Natural killer cell (primary cell): ENCODE measurements at regions not wholly inside any gene's neighbourhood (a gene's known extent, or its start where the extent isn't known, plus 50 kb on each side); places are given as distances from the start of the nearest gene placed in this dataset.

ENCODE experiments used
- ATAC-seq, 3 donors: fragments of 150-1000 bp in 2 of 3; fragments of 200-7000 bp in 1 of 3; cut with Tn5 transposase; 1 replicate in 1 of 3; 2 replicates in 2 of 3; pipeline ENCODE4 v1.10.0; 2021; ENCODE audit warnings: mild to moderate bottlenecking in 2 of 3, moderate library complexity in 2 of 3
- DNase-seq, 2 donors: peaks; one replicate each; pipeline versions ENCODE4 v3.0.0 to v3.0.0-alpha.2; 2013 to 2021; ENCODE audit warnings: mixed read lengths in 1 of 2
- H3K27ac ChIP-seq: one replicate; pipeline ENCODE4 v1.5.1; 2013; ENCODE audit warnings: mild to moderate bottlenecking, low read length
- H3K27me3 ChIP-seq: one replicate; pipeline ENCODE4 v1.6.1; 2013; ENCODE audit warnings: low read length; ENCODE audit not compliant: control insufficient read depth, insufficient read depth
- H3K36me3 ChIP-seq: one replicate; pipeline ENCODE4 v1.6.1; 2013; ENCODE audit warnings: low read length; ENCODE audit not compliant: control insufficient read depth, insufficient read depth
- H3K4me1 ChIP-seq: one replicate; pipeline ENCODE4 v1.6.1; 2013; ENCODE audit warnings: low read length; ENCODE audit not compliant: control insufficient read depth, insufficient read depth
- H3K4me3 ChIP-seq: one replicate; pipeline ENCODE4 v1.5.1; 2013; ENCODE audit warnings: low read length
- H3K9me3 ChIP-seq: one replicate; pipeline ENCODE4 v1.6.1; 2013; ENCODE audit warnings: low read length; ENCODE audit not compliant: control insufficient read depth, insufficient read depth
- H3K27ac Mint-ChIP-seq, 2 donors: one replicate each; pipeline ENCODE4 v1.8.0; 2022; ENCODE audit warnings: mild to moderate bottlenecking in 2 of 2, mixed read lengths in 2 of 2, moderate library complexity in 1 of 2
- H3K27me3 Mint-ChIP-seq, 2 donors: one replicate each; pipeline ENCODE4 v1.8.0; 2022; ENCODE audit warnings: low read depth in 2 of 2, mixed read lengths in 2 of 2
- H3K36me3 Mint-ChIP-seq: one replicate; pipeline ENCODE4 v1.8.0; 2022; ENCODE audit warnings: mixed read lengths
- H3K4me1 Mint-ChIP-seq, 2 donors: one replicate each; pipeline ENCODE4 v1.8.0; 2022; ENCODE audit warnings: mixed read lengths in 2 of 2
- H3K4me3 Mint-ChIP-seq: one replicate; pipeline ENCODE4 v1.8.0; 2022; ENCODE audit warnings: mild to moderate bottlenecking, moderate library complexity, mixed read lengths
- H3K9me3 Mint-ChIP-seq, 2 donors: one replicate each; pipeline ENCODE4 v1.8.0; 2022; ENCODE audit warnings: mixed read lengths in 2 of 2
- CTCF ChIP-seq: fragments of 200-600 bp; IDR thresholded peaks from one replicate; pipeline ENCODE4 v1.8.0; 2022; ENCODE audit warnings: antibody characterized with exemption
- WGBS: methylation state at CpG from one replicate; pipeline ENCODE4 v1.1.7; 2013; ENCODE audit warnings: missing lambda C conversion rate; ENCODE audit not compliant: insufficient coverage; 5-methylcytosine and 5-hydroxymethylcytosine counted together
- intact Hi-C: fragments of 100-400 bp; cut with micrococcal nuclease; formaldehyde crosslinking; loops from one replicate; pipeline ENCODE4 v1.14.2; 2022

GRCh38 chr7:97310-97841 lies 95.0 kb upstream of the FAM20C start:
- H3K36me3 Mint-ChIP-seq, result no peaks in the 10 kb centered on the region
- peaks cover 9% of the 10 kb centered on the region for H3K4me1 ChIP-seq
- peaks cover 10 to 14% of the 10 kb centered on the region in 2 donors for H3K27me3 Mint-ChIP-seq
- H3K27me3 ChIP-seq, result no peaks in the 10 kb centered on the region
- no peak overlapping the region for H3K4me3 ChIP-seq
- no peak for TF ChIP-seq CTCF
- WGBS, result no CpG with 5 or more reads among the region's 3 CpGs
- no peaks in the 10 kb centered on the region for H3K36me3 ChIP-seq
- DNase-seq (no peak), ATAC-seq (no peak)
- peaks cover 2% of the 10 kb centered on the region for H3K9me3 ChIP-seq
- peaks cover 3 to 5% of the 10 kb centered on the region in 2 donors for H3K9me3 Mint-ChIP-seq
- no peak overlapping the region for H3K27ac Mint-ChIP-seq
- peaks cover 0 to 5% of the 10 kb centered on the region in 2 donors for H3K4me1 Mint-ChIP-seq
- no peak overlapping the region for H3K4me3 Mint-ChIP-seq
- no peak overlapping the region for H3K27ac ChIP-seq
- intact Hi-C loops, result no loop called here

GRCh38 chr7:101146-102046 lies 91.0 kb upstream of the FAM20C start:
- H3K4me3 Mint-ChIP-seq, result no peak overlapping the region
- H3K4me1 Mint-ChIP-seq, result peaks cover 0 to 10% of the 10 kb centered on the region in 2 donors
- H3K27me3 ChIP-seq, result no peaks in the 10 kb centered on the region
- peaks cover 10 to 17% of the 10 kb centered on the region in 2 donors for H3K27me3 Mint-ChIP-seq
- H3K36me3 Mint-ChIP-seq, result no peaks in the 10 kb centered on the region
- H3K4me3 ChIP-seq, result no peak overlapping the region
- H3K27ac ChIP-seq, result no peak overlapping the region
- ATAC-seq (no peak), DNase-seq (no peak)
- no peaks in the 10 kb centered on the region for H3K36me3 ChIP-seq
- peaks cover 12% of the 10 kb centered on the region for H3K4me1 ChIP-seq
- no peak overlapping the region for H3K27ac Mint-ChIP-seq
- peaks cover 9% of the 10 kb centered on the region for H3K9me3 ChIP-seq
- no peak for TF ChIP-seq CTCF
- peaks cover 3 to 8% of the 10 kb centered on the region in 2 donors for H3K9me3 Mint-ChIP-seq
- intact Hi-C loops, result no loop called here
- 90% methylated on average over 10 of the region's 10 CpGs for WGBS

- Mint-ChIP-seq H3K27ac (no peak overlapping the region), H3K9me3 (peaks cover 3 to 8% of the 10 kb centered on the region in 2 donors), H3K4me1 (peaks cover 0 to 10% of the 10 kb centered on the region in 2 donors), H3K27me3 (peaks cover 10 to 17% of the 10 kb centered on the region in 2 donors), H3K4me3 (no peak overlapping the region), H3K36me3 (no peaks in the 10 kb centered on the region)
- Histone ChIP-seq H3K9me3 (peaks cover 9% of the 10 kb centered on the region), H3K4me1 (peaks cover 12% of the 10 kb centered on the region), H3K36me3 (no peaks in the 10 kb centered on the region), H3K27ac (peak overlapping the region; percentile 41), H3K27me3 (no peaks in the 10 kb centered on the region), H3K4me3 (no peak overlapping the region)
- TF ChIP-seq CTCF, result no peak
- ATAC-seq, result no peak
- DNase-seq, result no peak
- WGBS, result 92% methylated on average over 12 of the region's 13 CpGs
- intact Hi-C loops, result no loop called here
Measured at GRCh38 chr7:102047-102711, 90.2 kb upstream of the FAM20C start.
